Skin of body (tissue), 1 donor: ENCODE measurements at regions not wholly inside any gene's neighbourhood (a gene's known extent, or its start where the extent isn't known, plus 50 kb on each side); places are given as distances from the start of the nearest gene placed in this dataset.

ENCODE experiments used
- DNase-seq: peaks from one replicate; lab custom pipeline; 2025; lab: John Stamatoyannopoulos, UW

- DNase-seq, result peak; percentile 45
These were observed 185.8 kb downstream of the PCSK1 start for GRCh38 chr5:96247097-96247701.

- no peak for DNase-seq
These were observed 187.6 kb downstream of the PCSK1 start for GRCh38 chr5:96245140-96246091.

- no peak for DNase-seq
These were observed 188.4 kb downstream of the PCSK1 start for GRCh38 chr5:96244696-96245095.

- DNase-seq, result no peak
These were observed 189.2 kb downstream of the PCSK1 start for GRCh38 chr5:96243862-96244261.

- DNase-seq, result no peak
These were observed 189.8 kb downstream of the PCSK1 start for GRCh38 chr5:96243203-96243602.

GRCh38 chr5:96242571-96242970 lies 190.5 kb downstream of the PCSK1 start:
- DNase-seq, result no peak

GRCh38 chr5:96236831-96237230 lies 196.2 kb downstream of the PCSK1 start:
- DNase-seq, result no peak

GRCh38 chr5:96236051-96236450 lies 197.0 kb downstream of the PCSK1 start:
- no peak for DNase-seq

- no peak for DNase-seq
These were observed 197.8 kb downstream of the PCSK1 start for GRCh38 chr5:96235008-96235910.

GRCh38 chr5:96232602-96233001 lies 200.4 kb downstream of the PCSK1 start:
- DNase-seq, result no peak

- DNase-seq, result no peak
These were observed 203.9 kb downstream of the PCSK1 start for GRCh38 chr5:96229188-96229587.

- DNase-seq, result no peak
These were observed 204.6 kb downstream of the PCSK1 start for GRCh38 chr5:96228408-96228807.

- DNase-seq, result no peak
These were observed 205.1 kb downstream of the PCSK1 start for GRCh38 chr5:96227957-96228356.

GRCh38 chr5:96226941-96227552 lies 206.0 kb downstream of the PCSK1 start:
- peak; percentile 79 for DNase-seq

GRCh38 chr5:96222129-96222528 lies 210.9 kb downstream of the PCSK1 start:
- DNase-seq, result no peak

GRCh38 chr5:96220610-96221390 lies 212.2 kb downstream of the PCSK1 start:
- no peak for DNase-seq

GRCh38 chr5:96219580-96220281 lies 213.3 kb downstream of the PCSK1 start:
- DNase-seq, result no peak

GRCh38 chr5:96218653-96219052 lies 214.4 kb downstream of the PCSK1 start:
- DNase-seq, result no peak

- DNase-seq, result no peak
These were observed 218.4 kb downstream of the PCSK1 start for GRCh38 chr5:96214442-96215197.
